ENCODE measurements at regions not wholly inside any gene's neighbourhood (a gene's known extent, or its start where the extent isn't known, plus 50 kb on each side); places are given as distances from the start of the nearest gene placed in this dataset.

GRCh38 chr11:23078289-23078971, 218.2 kb upstream of the CCDC179 start:
- TF ChIP-seq, protein P1, sequence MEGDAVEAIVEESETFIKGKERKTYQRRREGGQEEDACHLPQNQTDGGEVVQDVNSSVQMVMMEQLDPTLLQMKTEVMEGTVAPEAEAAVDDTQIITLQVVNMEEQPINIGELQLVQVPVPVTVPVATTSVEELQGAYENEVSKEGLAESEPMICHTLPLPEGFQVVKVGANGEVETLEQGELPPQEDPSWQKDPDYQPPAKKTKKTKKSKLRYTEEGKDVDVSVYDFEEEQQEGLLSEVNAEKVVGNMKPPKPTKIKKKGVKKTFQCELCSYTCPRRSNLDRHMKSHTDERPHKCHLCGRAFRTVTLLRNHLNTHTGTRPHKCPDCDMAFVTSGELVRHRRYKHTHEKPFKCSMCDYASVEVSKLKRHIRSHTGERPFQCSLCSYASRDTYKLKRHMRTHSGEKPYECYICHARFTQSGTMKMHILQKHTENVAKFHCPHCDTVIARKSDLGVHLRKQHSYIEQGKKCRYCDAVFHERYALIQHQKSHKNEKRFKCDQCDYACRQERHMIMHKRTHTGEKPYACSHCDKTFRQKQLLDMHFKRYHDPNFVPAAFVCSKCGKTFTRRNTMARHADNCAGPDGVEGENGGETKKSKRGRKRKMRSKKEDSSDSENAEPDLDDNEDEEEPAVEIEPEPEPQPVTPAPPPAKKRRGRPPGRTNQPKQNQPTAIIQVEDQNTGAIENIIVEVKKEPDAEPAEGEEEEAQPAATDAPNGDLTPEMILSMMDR (conservative IDR thresholded peaks at IDR 0.05; ENCODE audit: control insufficient read depth, insufficient read depth, low read depth, low read length), result no peak
- DNase-seq (ENCODE audit: low read depth), result peak; percentile 59
- no peak overlapping the region for H3K4me3 ChIP-seq (ENCODE audit: control insufficient read depth, low read depth, low read length)

GRCh38 chr11:23079382-23079813, 219.1 kb upstream of the CCDC179 start:
- TF ChIP-seq, protein P1 (conservative IDR thresholded peaks at IDR 0.05; ENCODE audit: control insufficient read depth, insufficient read depth, low read depth, low read length), result no peak
- peak; percentile 21 for DNase-seq (ENCODE audit: low read depth)
- no peak overlapping the region for H3K4me3 ChIP-seq (ENCODE audit: control insufficient read depth, low read depth, low read length)

DNA sequence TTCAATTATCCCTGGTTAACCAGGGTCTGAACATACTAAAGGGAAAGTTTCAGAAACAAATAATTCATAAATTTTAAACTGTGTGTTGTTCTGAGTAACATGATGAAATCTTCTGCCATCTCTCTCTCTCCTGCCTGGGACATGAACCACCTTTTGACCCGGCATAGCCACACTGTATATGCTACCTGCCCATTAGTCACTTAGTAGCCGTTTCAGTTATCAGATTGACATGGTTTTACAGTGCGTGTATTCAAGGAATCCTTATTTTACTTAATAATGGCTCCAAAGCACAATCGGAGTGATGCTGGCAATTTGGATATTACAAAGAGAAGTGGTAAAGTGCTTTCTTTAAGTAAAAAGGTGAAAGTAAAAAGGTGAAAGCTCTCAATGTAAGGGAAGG, 227.1 kb upstream of the CCDC179 start:
- TF ChIP-seq, protein P1 (conservative IDR thresholded peaks at IDR 0.05; ENCODE audit: control insufficient read depth, insufficient read depth, low read depth, low read length), result no peak
- no peak for DNase-seq (ENCODE audit: low read depth)

GRCh38 chr11:23090659-23091058, 230.4 kb upstream of the CCDC179 start:
- no peak overlapping the region for H3K4me3 ChIP-seq (ENCODE audit: control insufficient read depth, low read depth, low read length)
- TF ChIP-seq, protein P1 (conservative IDR thresholded peaks at IDR 0.05; ENCODE audit: control insufficient read depth, insufficient read depth, low read depth, low read length), result no peak

More for the DNA sequence above, 227.1 kb upstream of the CCDC179 start:
- H3K4me3 ChIP-seq (ENCODE audit: control insufficient read depth, low read depth, low read length), result no peak overlapping the region

GRCh38 chr11:23095650-23096189, 235.4 kb upstream of the CCDC179 start:
- no peak overlapping the region for H3K4me3 ChIP-seq (ENCODE audit: control insufficient read depth, low read depth, low read length)
- TF ChIP-seq, protein P1 (conservative IDR thresholded peaks at IDR 0.05; ENCODE audit: control insufficient read depth, insufficient read depth, low read depth, low read length), result no peak
- no peak for DNase-seq (ENCODE audit: low read depth)

More at GRCh38 chr11:23090659-23091058, 230.4 kb upstream of the CCDC179 start:
- no peak for DNase-seq (ENCODE audit: low read depth)

GRCh38 chr11:23097891-23098290, 237.6 kb upstream of the CCDC179 start:
- no peak for DNase-seq (ENCODE audit: low read depth)
- no peak overlapping the region for H3K4me3 ChIP-seq (ENCODE audit: control insufficient read depth, low read depth, low read length)
- TF ChIP-seq, protein P1 (conservative IDR thresholded peaks at IDR 0.05; ENCODE audit: control insufficient read depth, insufficient read depth, low read depth, low read length), result no peak
